ENCODE measurements at regions not wholly inside any gene's neighbourhood (a gene's known extent, or its start where the extent isn't known, plus 50 kb on each side); places are given as distances from the start of the nearest gene placed in this dataset.

- TF ChIP-seq, protein P1, sequence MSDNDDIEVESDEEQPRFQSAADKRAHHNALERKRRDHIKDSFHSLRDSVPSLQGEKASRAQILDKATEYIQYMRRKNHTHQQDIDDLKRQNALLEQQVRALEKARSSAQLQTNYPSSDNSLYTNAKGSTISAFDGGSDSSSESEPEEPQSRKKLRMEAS (IDR thresholded peaks at IDR 0.05): no peak
- no peak for TF ChIP-seq CREB1 (IDR thresholded peaks at IDR 0.05; ENCODE audit: low read depth)
- TF ChIP-seq ZBTB7A (IDR thresholded peaks at IDR 0.05; ENCODE audit: low read depth): no peak
- TF ChIP-seq, protein P2, sequence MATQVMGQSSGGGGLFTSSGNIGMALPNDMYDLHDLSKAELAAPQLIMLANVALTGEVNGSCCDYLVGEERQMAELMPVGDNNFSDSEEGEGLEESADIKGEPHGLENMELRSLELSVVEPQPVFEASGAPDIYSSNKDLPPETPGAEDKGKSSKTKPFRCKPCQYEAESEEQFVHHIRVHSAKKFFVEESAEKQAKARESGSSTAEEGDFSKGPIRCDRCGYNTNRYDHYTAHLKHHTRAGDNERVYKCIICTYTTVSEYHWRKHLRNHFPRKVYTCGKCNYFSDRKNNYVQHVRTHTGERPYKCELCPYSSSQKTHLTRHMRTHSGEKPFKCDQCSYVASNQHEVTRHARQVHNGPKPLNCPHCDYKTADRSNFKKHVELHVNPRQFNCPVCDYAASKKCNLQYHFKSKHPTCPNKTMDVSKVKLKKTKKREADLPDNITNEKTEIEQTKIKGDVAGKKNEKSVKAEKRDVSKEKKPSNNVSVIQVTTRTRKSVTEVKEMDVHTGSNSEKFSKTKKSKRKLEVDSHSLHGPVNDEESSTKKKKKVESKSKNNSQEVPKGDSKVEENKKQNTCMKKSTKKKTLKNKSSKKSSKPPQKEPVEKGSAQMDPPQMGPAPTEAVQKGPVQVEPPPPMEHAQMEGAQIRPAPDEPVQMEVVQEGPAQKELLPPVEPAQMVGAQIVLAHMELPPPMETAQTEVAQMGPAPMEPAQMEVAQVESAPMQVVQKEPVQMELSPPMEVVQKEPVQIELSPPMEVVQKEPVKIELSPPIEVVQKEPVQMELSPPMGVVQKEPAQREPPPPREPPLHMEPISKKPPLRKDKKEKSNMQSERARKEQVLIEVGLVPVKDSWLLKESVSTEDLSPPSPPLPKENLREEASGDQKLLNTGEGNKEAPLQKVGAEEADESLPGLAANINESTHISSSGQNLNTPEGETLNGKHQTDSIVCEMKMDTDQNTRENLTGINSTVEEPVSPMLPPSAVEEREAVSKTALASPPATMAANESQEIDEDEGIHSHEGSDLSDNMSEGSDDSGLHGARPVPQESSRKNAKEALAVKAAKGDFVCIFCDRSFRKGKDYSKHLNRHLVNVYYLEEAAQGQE (IDR thresholded peaks at IDR 0.05; ENCODE audit: low read depth): no peak
- TF ChIP-seq NFIC (IDR thresholded peaks at IDR 0.05): no peak
- no peak for TF ChIP-seq EP300 (IDR thresholded peaks at IDR 0.05; ENCODE audit: borderline replicate concordance)
- no peak for TF ChIP-seq EGR1 (IDR thresholded peaks at IDR 0.05)
- TF ChIP-seq RAD21 (IDR thresholded peaks at IDR 0.05; ENCODE audit: low read depth): no peak
- no peak for TF ChIP-seq TAF1 (IDR thresholded peaks at IDR 0.05; ENCODE audit: low read depth)
- TF ChIP-seq, protein P3, sequence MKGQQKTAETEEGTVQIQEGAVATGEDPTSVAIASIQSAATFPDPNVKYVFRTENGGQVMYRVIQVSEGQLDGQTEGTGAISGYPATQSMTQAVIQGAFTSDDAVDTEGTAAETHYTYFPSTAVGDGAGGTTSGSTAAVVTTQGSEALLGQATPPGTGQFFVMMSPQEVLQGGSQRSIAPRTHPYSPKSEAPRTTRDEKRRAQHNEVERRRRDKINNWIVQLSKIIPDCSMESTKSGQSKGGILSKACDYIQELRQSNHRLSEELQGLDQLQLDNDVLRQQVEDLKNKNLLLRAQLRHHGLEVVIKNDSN (IDR thresholded peaks at IDR 0.05): no peak
- TF ChIP-seq CEBPB (IDR thresholded peaks at IDR 0.05): no peak
- TF ChIP-seq TEAD4 (IDR thresholded peaks at IDR 0.05): no peak
- no peak for TF ChIP-seq FOXM1 (IDR thresholded peaks at IDR 0.05; ENCODE audit: borderline replicate concordance, low read depth)
- TF ChIP-seq TCF12 (IDR thresholded peaks at IDR 0.05; ENCODE audit: low read depth): no peak
- TF ChIP-seq YY1 (IDR thresholded peaks at IDR 0.05; ENCODE audit: low read depth): no peak
Observed at GRCh38 chr6:15770347-15771143, 107.7 kb upstream of the DTNBP1 start.

- no peak for TF ChIP-seq TAF1 (IDR thresholded peaks at IDR 0.05; ENCODE audit: low read depth)
Observed at GRCh38 chr6:15769511-15770018, 106.7 kb upstream of the DTNBP1 start.

GRCh38 chr6:15768999-15769398, 106.2 kb upstream of the DTNBP1 start:
- TF ChIP-seq EGR1 (IDR thresholded peaks at IDR 0.05) (no peak), TEAD4 (IDR thresholded peaks at IDR 0.05) (no peak), CEBPB (IDR thresholded peaks at IDR 0.05) (no peak), TAF1 (IDR thresholded peaks at IDR 0.05; ENCODE audit: low read depth) (no peak), FOXM1 (IDR thresholded peaks at IDR 0.05; ENCODE audit: borderline replicate concordance, low read depth) (no peak), CREB1 (IDR thresholded peaks at IDR 0.05; ENCODE audit: low read depth) (no peak), RAD21 (IDR thresholded peaks at IDR 0.05; ENCODE audit: low read depth) (no peak), EP300 (IDR thresholded peaks at IDR 0.05; ENCODE audit: borderline replicate concordance) (no peak), ZBTB7A (IDR thresholded peaks at IDR 0.05; ENCODE audit: low read depth) (no peak), NFIC (IDR thresholded peaks at IDR 0.05) (no peak), YY1 (IDR thresholded peaks at IDR 0.05; ENCODE audit: low read depth) (no peak), TCF12 (IDR thresholded peaks at IDR 0.05; ENCODE audit: low read depth) (no peak)
- TF ChIP-seq, protein P1 (IDR thresholded peaks at IDR 0.05): no peak
- TF ChIP-seq, protein P3 (IDR thresholded peaks at IDR 0.05): no peak
- TF ChIP-seq, protein P2 (IDR thresholded peaks at IDR 0.05; ENCODE audit: low read depth): no peak

DNA sequence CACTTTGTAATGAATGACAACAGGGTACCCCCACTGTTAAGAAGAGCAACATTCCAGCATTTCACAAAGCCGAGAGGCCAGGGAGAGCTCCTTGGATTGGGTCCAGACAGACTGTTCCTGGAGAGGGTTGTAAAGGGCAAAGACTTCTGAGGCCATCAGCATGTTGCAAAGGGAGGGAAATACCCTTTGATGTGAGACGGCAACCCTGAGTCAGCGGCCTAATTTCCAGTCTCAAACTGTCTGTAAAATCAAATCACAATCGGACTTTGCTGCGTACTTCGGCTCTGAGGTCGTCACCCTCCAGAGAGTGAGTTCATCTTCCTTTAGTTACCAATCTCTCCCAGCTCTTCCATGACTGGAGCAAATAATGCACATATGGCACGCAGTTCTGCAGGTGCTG, 101.0 kb upstream of the DTNBP1 start:
- TF ChIP-seq RAD21 (IDR thresholded peaks at IDR 0.05; ENCODE audit: low read depth): no peak
- no peak for TF ChIP-seq FOXM1 (IDR thresholded peaks at IDR 0.05; ENCODE audit: borderline replicate concordance, low read depth)
- TF ChIP-seq EGR1 (IDR thresholded peaks at IDR 0.05): no peak
- TF ChIP-seq, protein P3 (IDR thresholded peaks at IDR 0.05): no peak
- TF ChIP-seq, protein P1 (IDR thresholded peaks at IDR 0.05): no peak
- no peak for TF ChIP-seq TAF1 (IDR thresholded peaks at IDR 0.05; ENCODE audit: low read depth)
- TF ChIP-seq, protein P2 (IDR thresholded peaks at IDR 0.05; ENCODE audit: low read depth): no peak
- no peak for TF ChIP-seq CEBPB (IDR thresholded peaks at IDR 0.05)
- TF ChIP-seq ZBTB7A (IDR thresholded peaks at IDR 0.05; ENCODE audit: low read depth): no peak
